ENCODE measurements at regions not wholly inside any gene's neighbourhood (a gene's known extent, or its start where the extent isn't known, plus 50 kb on each side); places are given as distances from the start of the nearest gene placed in this dataset.

DNA sequence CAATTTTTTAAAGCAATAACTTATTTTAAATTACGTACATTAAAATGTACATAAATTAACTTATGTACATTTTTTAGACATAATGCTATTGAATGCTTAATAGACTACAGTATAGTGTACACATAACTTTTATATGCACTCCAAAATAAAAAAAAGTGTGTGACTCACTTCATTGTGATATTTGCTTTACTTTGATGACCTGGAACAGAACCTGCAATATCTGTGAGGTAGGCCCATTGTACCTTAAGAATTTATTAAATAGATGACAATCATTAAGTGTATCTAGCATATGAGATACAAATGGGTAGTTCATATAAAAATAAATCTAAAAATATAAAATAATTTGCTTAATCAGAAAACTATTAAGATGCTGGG, 276.7 kb downstream of the NFKBIZ start:
- TF ChIP-seq, protein P1, sequence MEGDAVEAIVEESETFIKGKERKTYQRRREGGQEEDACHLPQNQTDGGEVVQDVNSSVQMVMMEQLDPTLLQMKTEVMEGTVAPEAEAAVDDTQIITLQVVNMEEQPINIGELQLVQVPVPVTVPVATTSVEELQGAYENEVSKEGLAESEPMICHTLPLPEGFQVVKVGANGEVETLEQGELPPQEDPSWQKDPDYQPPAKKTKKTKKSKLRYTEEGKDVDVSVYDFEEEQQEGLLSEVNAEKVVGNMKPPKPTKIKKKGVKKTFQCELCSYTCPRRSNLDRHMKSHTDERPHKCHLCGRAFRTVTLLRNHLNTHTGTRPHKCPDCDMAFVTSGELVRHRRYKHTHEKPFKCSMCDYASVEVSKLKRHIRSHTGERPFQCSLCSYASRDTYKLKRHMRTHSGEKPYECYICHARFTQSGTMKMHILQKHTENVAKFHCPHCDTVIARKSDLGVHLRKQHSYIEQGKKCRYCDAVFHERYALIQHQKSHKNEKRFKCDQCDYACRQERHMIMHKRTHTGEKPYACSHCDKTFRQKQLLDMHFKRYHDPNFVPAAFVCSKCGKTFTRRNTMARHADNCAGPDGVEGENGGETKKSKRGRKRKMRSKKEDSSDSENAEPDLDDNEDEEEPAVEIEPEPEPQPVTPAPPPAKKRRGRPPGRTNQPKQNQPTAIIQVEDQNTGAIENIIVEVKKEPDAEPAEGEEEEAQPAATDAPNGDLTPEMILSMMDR (IDR thresholded peaks at IDR 0.05 in 8 of 11, conservative IDR thresholded peaks at IDR 0.05 in 3 of 11), result no peak
- TF ChIP-seq POLR2A (IDR thresholded peaks at IDR 0.05), result no peak
- no peak for TF ChIP-seq POLR2AphosphoS5 (IDR thresholded peaks at IDR 0.05)

All from spleen (tissue), 7 donors.